Prostate gland (tissue), 2 donors: ENCODE measurements at regions not wholly inside any gene's neighbourhood (a gene's known extent, or its start where the extent isn't known, plus 50 kb on each side); places are given as distances from the start of the nearest gene placed in this dataset.

Source experiments
- POLR2A ChIP-seq: fragments of 450-650 bp; IDR thresholded peaks from one replicate; pipeline ENCODE4 v1.6.1; 2016; ENCODE audit warnings: antibody characterized with exemption, mild to moderate bottlenecking
- POLR2AphosphoS5 ChIP-seq: sonication (generic); formaldehyde crosslinking; IDR thresholded peaks from one replicate; pipeline ENCODE4 v1.6.1; 2017; ENCODE audit warnings: antibody characterized with exemption
- TF ChIP-seq, protein P1 (sequence below), 4 experiments: fragments of 200-600 bp in 2 of 4; fragments of 450-650 bp in 2 of 4; sonication (generic) in 2 of 4; IDR thresholded peaks; 1 replicate in 3 of 4; 2 replicates in 1 of 4; pipeline ENCODE4 v1.5.1; 2016 to 2019; ENCODE audit warnings: antibody characterized with exemption in 4 of 4, mild to moderate bottlenecking in 2 of 4, moderate library complexity in 2 of 4

DNA sequence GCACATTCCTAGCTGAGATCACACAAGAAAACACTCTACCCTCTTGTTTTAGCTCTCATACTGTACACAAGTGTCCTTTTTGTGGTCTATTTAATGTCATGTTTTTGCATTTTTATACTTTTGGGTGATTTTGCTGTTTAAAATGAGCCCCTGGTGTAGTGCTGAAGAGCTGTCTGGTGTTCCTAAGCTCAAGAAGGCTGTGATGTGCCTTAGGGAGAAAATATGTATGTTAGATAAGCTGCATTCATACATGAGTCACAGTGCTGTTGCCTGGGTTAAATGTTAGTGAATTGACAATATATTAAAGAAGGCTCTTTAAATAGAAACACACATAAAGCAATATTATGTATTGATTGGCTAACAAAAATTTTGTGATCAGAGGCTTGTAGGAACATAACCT lies 387.4 kb upstream of the C2CD4B start:
- no peak for TF ChIP-seq POLR2A
- TF ChIP-seq, protein P1, sequence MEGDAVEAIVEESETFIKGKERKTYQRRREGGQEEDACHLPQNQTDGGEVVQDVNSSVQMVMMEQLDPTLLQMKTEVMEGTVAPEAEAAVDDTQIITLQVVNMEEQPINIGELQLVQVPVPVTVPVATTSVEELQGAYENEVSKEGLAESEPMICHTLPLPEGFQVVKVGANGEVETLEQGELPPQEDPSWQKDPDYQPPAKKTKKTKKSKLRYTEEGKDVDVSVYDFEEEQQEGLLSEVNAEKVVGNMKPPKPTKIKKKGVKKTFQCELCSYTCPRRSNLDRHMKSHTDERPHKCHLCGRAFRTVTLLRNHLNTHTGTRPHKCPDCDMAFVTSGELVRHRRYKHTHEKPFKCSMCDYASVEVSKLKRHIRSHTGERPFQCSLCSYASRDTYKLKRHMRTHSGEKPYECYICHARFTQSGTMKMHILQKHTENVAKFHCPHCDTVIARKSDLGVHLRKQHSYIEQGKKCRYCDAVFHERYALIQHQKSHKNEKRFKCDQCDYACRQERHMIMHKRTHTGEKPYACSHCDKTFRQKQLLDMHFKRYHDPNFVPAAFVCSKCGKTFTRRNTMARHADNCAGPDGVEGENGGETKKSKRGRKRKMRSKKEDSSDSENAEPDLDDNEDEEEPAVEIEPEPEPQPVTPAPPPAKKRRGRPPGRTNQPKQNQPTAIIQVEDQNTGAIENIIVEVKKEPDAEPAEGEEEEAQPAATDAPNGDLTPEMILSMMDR (IDR thresholded peaks at IDR 0.05): no peak
- TF ChIP-seq POLR2AphosphoS5: no peak
